Type B pancreatic cell (in vitro differentiated cells): ENCODE measurements at regions not wholly inside any gene's neighbourhood (a gene's known extent, or its start where the extent isn't known, plus 50 kb on each side); places are given as distances from the start of the nearest gene placed in this dataset.

Experiments used
- DNase-seq: peaks from one replicate; pipeline ENCODE4 v3.0.0; 2021; ENCODE audit warnings: mixed read lengths; ENCODE audit not compliant: unreplicated experiment; ENCODE audit errors: extremely low spot score
- H3K27ac Mint-ChIP-seq: 2 replicates; pipeline ENCODE4 v1.8.0; 2021; ENCODE audit warnings: mild to moderate bottlenecking, mixed read lengths
- H3K27me3 Mint-ChIP-seq: 2 replicates; pipeline ENCODE4 v1.8.0; 2021; ENCODE audit warnings: mixed read lengths
- H3K36me3 Mint-ChIP-seq: 2 replicates; pipeline ENCODE4 v1.8.0; 2021; ENCODE audit warnings: mixed read lengths
- H3K4me1 Mint-ChIP-seq: one replicate; pipeline ENCODE4 v1.8.0; 2021; ENCODE audit warnings: mixed read lengths; ENCODE audit not compliant: unreplicated experiment
- H3K4me3 Mint-ChIP-seq: 2 replicates; pipeline ENCODE4 v1.8.0; 2021; ENCODE audit warnings: mild to moderate bottlenecking, mixed read lengths
- H3K9me3 Mint-ChIP-seq: 2 replicates; pipeline ENCODE4 v1.8.0; 2021; ENCODE audit warnings: mixed read lengths
- CTCF ChIP-seq: fragments of 200-600 bp; sonication (generic); conservative IDR thresholded peaks from 2 replicates; pipeline ENCODE4 v1.5.0; 2021; ENCODE audit warnings: antibody characterized with exemption, mild to moderate bottlenecking

GRCh38 chr6:99810295-99810694 is 183.7 kb downstream of the MCHR2 start:
- DNase-seq = no peak
- no peaks in the 10 kb centered on the region for H3K36me3 Mint-ChIP-seq
- H3K4me1 Mint-ChIP-seq = no peaks in the 10 kb centered on the region
- TF ChIP-seq CTCF = no peak
- no peak overlapping the region for H3K4me3 Mint-ChIP-seq
- peaks cover 36% of the 10 kb centered on the region for H3K27me3 Mint-ChIP-seq
- H3K27ac Mint-ChIP-seq = no peak overlapping the region
- H3K9me3 Mint-ChIP-seq = peaks cover 4% of the 10 kb centered on the region

- no peak for DNase-seq
- no peak overlapping the region for H3K4me3 Mint-ChIP-seq
- H3K27ac Mint-ChIP-seq = no peak overlapping the region
- H3K27me3 Mint-ChIP-seq = peaks cover 31% of the 10 kb centered on the region
- TF ChIP-seq CTCF = no peak
- no peaks in the 10 kb centered on the region for H3K36me3 Mint-ChIP-seq
- no peaks in the 10 kb centered on the region for H3K4me1 Mint-ChIP-seq
- H3K9me3 Mint-ChIP-seq = peaks cover 4% of the 10 kb centered on the region
Observed at GRCh38 chr6:99810942-99811620, 182.9 kb downstream of the MCHR2 start.

- peaks cover 31% of the 10 kb centered on the region for H3K27me3 Mint-ChIP-seq
Observed at GRCh38 chr6:99811636-99812035, 182.4 kb downstream of the MCHR2 start.

GRCh38 chr6:99813565-99813964 is 180.5 kb downstream of the MCHR2 start:
- no peak overlapping the region for H3K4me3 Mint-ChIP-seq
- H3K9me3 Mint-ChIP-seq = peaks cover 4% of the 10 kb centered on the region
- no peak for TF ChIP-seq CTCF
- no peaks in the 10 kb centered on the region for H3K4me1 Mint-ChIP-seq
- peaks cover 21% of the 10 kb centered on the region for H3K27me3 Mint-ChIP-seq
- no peak for DNase-seq
- no peaks in the 10 kb centered on the region for H3K36me3 Mint-ChIP-seq
- H3K27ac Mint-ChIP-seq = no peak overlapping the region

More at GRCh38 chr6:99811636-99812035, 182.4 kb downstream of the MCHR2 start:
- TF ChIP-seq CTCF = no peak
- DNase-seq = no peak
- no peaks in the 10 kb centered on the region for H3K4me1 Mint-ChIP-seq
- no peak overlapping the region for H3K27ac Mint-ChIP-seq
- peaks cover 4% of the 10 kb centered on the region for H3K9me3 Mint-ChIP-seq
- no peak overlapping the region for H3K4me3 Mint-ChIP-seq
- H3K36me3 Mint-ChIP-seq = no peaks in the 10 kb centered on the region

GRCh38 chr6:99814230-99814928 is 179.6 kb downstream of the MCHR2 start:
- no peaks in the 10 kb centered on the region for H3K4me1 Mint-ChIP-seq
- H3K27me3 Mint-ChIP-seq = peaks cover 16% of the 10 kb centered on the region
- no peaks in the 10 kb centered on the region for H3K36me3 Mint-ChIP-seq
- no peak for TF ChIP-seq CTCF
- H3K4me3 Mint-ChIP-seq = no peak overlapping the region
- peaks cover 4% of the 10 kb centered on the region for H3K9me3 Mint-ChIP-seq
- no peak for DNase-seq
- no peak overlapping the region for H3K27ac Mint-ChIP-seq
